BE2C (cell line): ENCODE measurements at regions not wholly inside any gene's neighbourhood (a gene's known extent, or its start where the extent isn't known, plus 50 kb on each side); places are given as distances from the start of the nearest gene placed in this dataset.

Experiments
- DNase-seq: peaks from one replicate; pipeline ENCODE4 v3.0.0-alpha.2; 2020
- H3K27me3 ChIP-seq: fragments of 250-450 bp; sonication (Bioruptor Pico); 2 replicates; pipeline ENCODE4 v1.5.1; 2020; ENCODE audit warnings: mild to moderate bottlenecking
- H3K36me3 ChIP-seq: fragments of 250-450 bp; sonication (Bioruptor Pico); 2 replicates; pipeline ENCODE4 v1.5.1; 2020; ENCODE audit warnings: mild to moderate bottlenecking
- H3K4me1 ChIP-seq: fragments of 250-450 bp; sonication (Bioruptor Pico); 2 replicates; pipeline ENCODE4 v1.5.1; 2020
- H3K4me3 ChIP-seq: 2 replicates; pipeline ENCODE4 v1.5.1; 2011; ENCODE audit warnings: low read depth, low read length
- H3K9me3 ChIP-seq: fragments of 250-450 bp; sonication (Bioruptor Pico); 2 replicates; pipeline ENCODE4 v1.5.1; 2020
- CTCF ChIP-seq: IDR thresholded peaks from 2 replicates; pipeline ENCODE4 v1.5.1; 2012; ENCODE audit warnings: mild to moderate bottlenecking, low read depth, low read length

GRCh38 chr14:34069854-34070582, 119.1 kb upstream of the EGLN3 start:
- DNase-seq, result no peak
- Histone ChIP-seq H3K9me3 (no peaks in the 10 kb centered on the region), H3K36me3 (no peaks in the 10 kb centered on the region), H3K27me3 (no peaks in the 10 kb centered on the region), H3K4me3 (no peak overlapping the region), H3K4me1 (no peaks in the 10 kb centered on the region)
- no peak for TF ChIP-seq CTCF

- Histone ChIP-seq H3K4me1 (no peaks in the 10 kb centered on the region), H3K27me3 (no peaks in the 10 kb centered on the region), H3K9me3 (no peaks in the 10 kb centered on the region), H3K4me3 (no peak overlapping the region), H3K36me3 (no peaks in the 10 kb centered on the region)
- DNase-seq, result no peak
- TF ChIP-seq CTCF, result no peak
Observed at GRCh38 chr14:34067587-34067986, 116.7 kb upstream of the EGLN3 start.

GRCh38 chr14:34065690-34066391, 115.0 kb upstream of the EGLN3 start:
- Histone ChIP-seq H3K4me1 (no peaks in the 10 kb centered on the region), H3K4me3 (no peak overlapping the region), H3K36me3 (no peaks in the 10 kb centered on the region), H3K9me3 (no peaks in the 10 kb centered on the region), H3K27me3 (no peaks in the 10 kb centered on the region)
- no peak for TF ChIP-seq CTCF
- no peak for DNase-seq

GRCh38 chr14:34065236-34065635, 114.4 kb upstream of the EGLN3 start:
- Histone ChIP-seq H3K36me3 (no peaks in the 10 kb centered on the region), H3K27me3 (no peaks in the 10 kb centered on the region), H3K4me1 (no peaks in the 10 kb centered on the region), H3K9me3 (no peaks in the 10 kb centered on the region), H3K4me3 (no peak overlapping the region)
- TF ChIP-seq CTCF, result no peak
- no peak for DNase-seq

- no peak for TF ChIP-seq CTCF
- no peak for DNase-seq
Observed at GRCh38 chr14:34064349-34064748, 113.5 kb upstream of the EGLN3 start.

More at GRCh38 chr14:34064349-34064748, 113.5 kb upstream of the EGLN3 start:
- no peaks in the 10 kb centered on the region for H3K27me3 ChIP-seq
- H3K9me3 ChIP-seq, result no peaks in the 10 kb centered on the region
- no peaks in the 10 kb centered on the region for H3K4me1 ChIP-seq
- no peaks in the 10 kb centered on the region for H3K36me3 ChIP-seq
- H3K4me3 ChIP-seq, result no peak overlapping the region
